ENCODE measurements at regions not wholly inside any gene's neighbourhood (a gene's known extent, or its start where the extent isn't known, plus 50 kb on each side); places are given as distances from the start of the nearest gene placed in this dataset.

GRCh38 chr12:105485321-105485910, 154.9 kb downstream of the C12orf75 start:
- no peak for DNase-seq (ENCODE audit: low read depth, low spot score)
- no TSS peak for BruUV-seq (replicated peaks)
- no peak overlapping the region for H3K27ac ChIP-seq (ENCODE audit: control insufficient read depth, insufficient read depth)
- TF ChIP-seq FOXM1 (IDR thresholded peaks at IDR 0.05; ENCODE audit: low read depth, low read length), result no peak
- TF ChIP-seq CREM (IDR thresholded peaks at IDR 0.05; ENCODE audit: low read depth), result no peak
- no peak for TF ChIP-seq ELK1 (IDR thresholded peaks at IDR 0.05; ENCODE audit: low read depth, low read length)
- no peak for TF ChIP-seq POU2F2 (IDR thresholded peaks at IDR 0.05; ENCODE audit: borderline replicate concordance, low read depth, low read length)
- no peak for TF ChIP-seq IRF3 (IDR thresholded peaks at IDR 0.05)
- no peak for TF ChIP-seq STAT1 (conservative IDR thresholded peaks at IDR 0.05)
- TF ChIP-seq SMAD5 (IDR thresholded peaks at IDR 0.05; ENCODE audit: low read depth), result no peak
- TF ChIP-seq E4F1 (IDR thresholded peaks at IDR 0.05; ENCODE audit: borderline replicate concordance, partially characterized antibody), result no peak
- no peak for TF ChIP-seq SKIL (IDR thresholded peaks at IDR 0.05; ENCODE audit: low read depth, poor library complexity, severe bottlenecking)
- TF ChIP-seq ESRRA (IDR thresholded peaks at IDR 0.05; ENCODE audit: low read length), result no peak
- TF ChIP-seq HCFC1 (IDR thresholded peaks at IDR 0.05; ENCODE audit: low read length), result no peak
- TF ChIP-seq GATAD2B (conservative IDR thresholded peaks at IDR 0.05; ENCODE audit: low read depth), result no peak
- TF ChIP-seq SREBF1 (IDR thresholded peaks at IDR 0.05; ENCODE audit: low read length), result no peak
- no peak for TF ChIP-seq CBX3 (IDR thresholded peaks at IDR 0.05; ENCODE audit: borderline replicate concordance, low read depth)
- TF ChIP-seq USF2 (IDR thresholded peaks at IDR 0.05; ENCODE audit: borderline replicate concordance, low read depth, low read length), result no peak
- no peaks in the 10 kb centered on the region for H3K36me3 ChIP-seq (ENCODE audit: control insufficient read depth in 2 of 2, insufficient read depth in 2 of 2, low read length in 1 of 2)
- 47% methylated on average over 8 of the region's 8 CpGs for WGBS (ENCODE audit: insufficient coverage, insufficient replicate concordance, low lambda C conversion rate, missing lambda C conversion rate)
- FAIRE-seq, result no peak
- CTCF ChIA-PET, result no interaction called here
- no peak overlapping the region for H3K4me3 ChIP-seq
- no peaks in the 10 kb centered on the region for H4K20me1 ChIP-seq (ENCODE audit: control insufficient read depth, insufficient read depth)
- H3K9me3 ChIP-seq (replicated peaks; ENCODE audit: control insufficient read depth, insufficient read depth, low read length), result no peaks in the 10 kb centered on the region
- no peaks in the 10 kb centered on the region for H3K4me1 ChIP-seq (ENCODE audit: control insufficient read depth, insufficient read depth, low read length)
- H3K9ac ChIP-seq (ENCODE audit: control insufficient read depth, insufficient read depth, low read length), result no peak overlapping the region
- H3K79me2 ChIP-seq (ENCODE audit: control insufficient read depth, insufficient read depth, low read length), result no peaks in the 10 kb centered on the region
- no peak overlapping the region for H3K4me2 ChIP-seq (ENCODE audit: control insufficient read depth, insufficient read depth)
- in situ Hi-C loops (cut with MboI) (no loop called here), intact Hi-C loops (cut with micrococcal nuclease; ENCODE audit: unreplicated experiment) (no loop called here)
- no peaks in the 10 kb centered on the region; a peak in 1 of 4 replicates for H3K27me3 ChIP-seq (replicated peaks in 1 of 2; ENCODE audit: control insufficient read depth in 2 of 2, insufficient read depth in 2 of 2, low read length in 1 of 2)
- POLR2A ChIA-PET, result no interaction called here
- SMC1A ChIA-PET (ENCODE audit: uncharacterized antibody, unreplicated experiment), result no interaction called here
- RAD21 ChIA-PET (ENCODE audit: unreplicated experiment), result no interaction called here
- no peak overlapping the region for H2AFZ ChIP-seq (ENCODE audit: control insufficient read depth, low read depth, low read length)
- ATAC-seq, result no peak
